HG03354 (cell line): ENCODE measurements at regions not wholly inside any gene's neighbourhood (a gene's known extent, or its start where the extent isn't known, plus 50 kb on each side); places are given as distances from the start of the nearest gene placed in this dataset.
A peak's percentile ranks its signal among the peaks of the same experiment; 100 is the strongest.
"Not testable (repeated sequence)": the region's sequence is repeated elsewhere in the genome, so short reads cannot be mapped to it uniquely, and the experiment has no call there.

Experiments
- ATAC-seq: cut with Tn5 transposase; IDR thresholded peaks from one replicate; pipeline ENCODE4 v1.9.1; 2021; ENCODE audit warnings: mild to moderate bottlenecking; ENCODE audit not compliant: unreplicated experiment, poor library complexity, severe bottlenecking

DNA sequence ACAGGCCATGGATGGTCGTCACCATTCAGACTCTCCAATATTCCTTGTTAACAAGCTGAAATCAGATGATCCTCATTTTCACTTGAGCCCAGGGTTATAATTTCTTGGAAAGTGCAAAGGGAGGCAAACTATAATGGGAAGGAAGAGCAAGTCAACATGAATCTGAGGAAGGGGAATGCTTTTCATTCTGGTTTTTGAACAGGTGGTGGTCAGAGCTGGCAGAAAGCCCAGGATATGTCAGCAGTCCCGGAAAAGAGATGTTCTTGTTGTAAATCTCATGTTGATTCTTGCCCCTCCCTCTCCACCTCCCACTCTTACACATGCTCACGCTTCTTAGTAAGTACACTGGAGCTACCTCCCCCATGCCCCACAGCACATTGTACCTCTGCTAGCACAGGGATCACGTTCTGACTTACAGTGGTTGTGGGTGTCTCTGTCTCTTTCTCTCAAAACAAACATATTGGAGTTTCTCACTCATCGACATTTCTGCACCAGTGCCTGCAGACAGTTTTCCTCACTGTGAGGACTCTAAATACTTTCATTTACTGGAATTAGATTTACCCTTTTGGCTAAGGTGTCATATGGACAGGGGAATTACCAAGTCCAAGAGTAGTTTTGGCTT lies 77.6 kb downstream of the XCL2 start:
- peak; percentile 56 for ATAC-seq

DNA sequence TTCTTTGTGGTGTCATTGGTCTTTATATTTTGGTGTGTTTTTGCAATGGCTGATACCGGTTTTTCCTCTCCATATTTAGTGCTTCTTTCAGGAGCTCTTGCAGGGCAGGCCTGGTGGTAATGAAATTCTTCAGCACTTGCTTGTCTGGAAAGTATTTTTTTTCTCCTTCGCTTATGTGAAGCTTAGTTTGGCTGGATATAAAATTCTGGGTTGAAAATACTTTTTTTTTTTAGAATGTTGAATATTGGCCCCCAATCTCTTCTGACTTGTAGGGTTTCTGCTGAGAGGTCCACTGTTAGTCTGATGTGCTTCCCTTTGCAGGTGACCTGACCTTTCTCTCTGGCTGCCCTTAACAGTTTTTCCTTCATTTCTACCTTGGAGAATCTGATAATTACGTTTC lies 82.7 kb downstream of the XCL2 start:
- ATAC-seq: not testable (repeated sequence)

DNA sequence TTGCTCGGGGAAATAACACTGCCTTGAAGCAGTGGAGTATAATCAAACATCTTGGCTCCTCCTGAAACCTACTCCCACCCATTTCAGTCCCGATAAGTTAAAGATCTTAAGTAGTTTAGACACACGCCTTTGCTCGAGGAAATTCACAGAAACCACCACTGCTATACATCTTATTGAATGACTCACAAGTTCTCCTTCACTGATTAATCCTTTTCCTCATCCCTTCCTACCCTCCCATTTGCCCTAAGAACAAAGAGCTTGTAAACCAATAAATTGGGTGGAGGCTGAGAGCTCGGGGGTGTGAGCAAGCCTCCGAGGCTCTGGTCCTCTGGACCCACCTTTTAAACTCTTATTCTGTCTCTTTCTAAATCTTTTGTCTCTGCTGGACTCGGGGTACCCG lies 86.5 kb downstream of the XCL2 start:
- ATAC-seq: not testable (repeated sequence)

DNA sequence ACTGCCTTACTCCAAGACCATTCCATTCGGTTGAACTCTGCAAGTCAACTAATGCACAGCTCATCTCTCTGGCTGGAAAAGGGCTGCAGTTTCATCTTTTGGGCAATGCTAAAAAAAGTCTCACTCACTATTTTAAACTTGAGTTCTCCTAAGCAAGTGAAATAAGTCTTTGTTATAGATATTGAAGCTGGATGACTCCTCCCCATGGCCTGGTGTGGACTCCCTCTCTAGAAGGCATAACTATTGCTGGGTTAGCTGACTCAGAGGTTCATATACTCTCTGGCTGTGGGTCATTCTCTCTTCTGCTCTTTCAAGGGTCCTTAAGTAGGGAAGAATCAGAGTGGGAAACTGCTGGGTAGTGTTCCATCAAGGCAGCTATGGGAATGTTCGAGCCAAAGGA lies 88.0 kb downstream of the XCL2 start:
- ATAC-seq: no peak

DNA sequence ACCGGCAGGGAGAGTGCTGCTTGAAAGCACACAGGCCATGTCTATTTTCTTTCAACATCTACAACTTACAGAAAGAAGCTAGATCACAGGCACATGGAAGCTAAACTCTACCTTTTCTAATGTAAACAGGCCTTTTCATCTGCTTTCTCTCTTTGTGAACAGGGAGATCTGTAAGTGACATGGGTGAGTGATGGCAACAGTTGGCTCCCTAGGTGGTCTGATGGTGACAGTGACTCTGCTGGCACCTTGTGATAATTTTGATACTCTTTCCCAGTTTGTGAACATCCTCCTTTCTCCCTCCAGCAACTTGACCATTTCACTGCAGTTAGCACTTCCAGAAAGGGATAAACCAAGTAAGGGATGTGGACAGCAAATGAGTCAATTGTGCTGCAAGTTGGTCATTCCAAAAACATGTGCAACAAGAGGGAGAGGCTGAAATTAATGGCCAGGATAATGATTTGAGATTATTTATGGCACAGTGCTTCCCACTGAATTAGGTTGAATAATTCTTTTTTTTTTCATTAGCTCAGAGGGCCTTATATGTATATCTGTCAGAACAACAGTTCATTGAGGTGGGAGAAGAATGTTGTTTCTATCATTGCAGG lies 89.5 kb downstream of the XCL2 start:
- no peak for ATAC-seq

DNA sequence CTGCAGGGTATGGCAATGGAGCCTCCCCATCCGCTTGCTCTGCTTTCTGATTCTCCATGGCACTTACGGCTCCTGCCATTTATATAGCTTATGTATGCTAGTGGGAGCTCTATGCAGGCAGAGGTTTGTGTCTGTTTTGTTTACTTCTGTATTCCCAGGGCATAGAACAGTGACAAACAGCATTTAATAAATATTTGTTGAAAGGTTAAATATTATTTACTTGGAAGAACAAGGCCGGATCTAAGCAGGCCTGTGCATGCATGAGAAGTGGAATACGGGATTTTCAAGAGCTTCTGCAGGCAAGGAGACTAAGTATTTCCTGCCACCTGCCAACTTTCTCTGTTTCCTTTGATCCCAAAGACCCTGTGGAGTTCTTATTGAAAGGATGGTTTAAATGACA lies 90.7 kb downstream of the XCL2 start:
- ATAC-seq: no peak

DNA sequence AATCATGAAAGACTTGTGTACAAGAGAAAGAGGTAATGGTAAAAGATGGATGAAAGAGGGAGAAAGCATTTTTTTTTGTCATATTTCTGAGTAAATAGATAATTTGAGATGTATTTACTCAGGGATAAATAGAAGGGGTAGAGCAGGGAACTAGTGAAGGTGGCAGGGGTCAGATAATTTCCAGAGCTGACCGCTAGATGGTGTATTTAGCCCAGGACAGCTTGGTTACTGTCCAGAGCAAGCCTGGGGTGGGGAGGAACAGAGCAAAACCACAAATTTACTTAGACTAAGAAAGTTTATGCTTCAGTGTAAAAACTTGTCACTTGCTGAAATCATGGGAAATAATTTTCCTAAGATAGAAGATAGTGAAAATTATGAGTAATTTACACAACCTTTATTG lies 91.5 kb downstream of the XCL2 start:
- ATAC-seq: no peak

DNA sequence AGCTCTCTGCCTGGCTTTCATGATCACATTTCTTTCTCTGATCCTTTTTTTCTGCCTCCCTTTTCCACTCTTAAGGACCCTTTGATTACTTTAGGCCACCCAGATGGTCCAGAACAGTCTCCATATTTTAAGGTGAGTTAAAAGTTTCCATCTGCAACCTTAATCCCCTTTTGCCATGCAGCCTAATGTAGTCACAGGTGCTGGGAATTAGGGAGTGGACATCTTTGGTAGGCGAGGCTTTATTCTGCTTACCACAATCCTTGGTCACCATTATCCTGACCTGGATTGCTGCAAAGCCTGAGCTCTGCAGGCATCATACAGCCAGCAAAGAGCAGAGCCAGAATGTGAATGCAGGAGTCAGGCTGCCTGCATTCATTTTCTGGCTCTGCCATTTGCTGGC lies 95.9 kb downstream of the XCL2 start:
- no peak for ATAC-seq

DNA sequence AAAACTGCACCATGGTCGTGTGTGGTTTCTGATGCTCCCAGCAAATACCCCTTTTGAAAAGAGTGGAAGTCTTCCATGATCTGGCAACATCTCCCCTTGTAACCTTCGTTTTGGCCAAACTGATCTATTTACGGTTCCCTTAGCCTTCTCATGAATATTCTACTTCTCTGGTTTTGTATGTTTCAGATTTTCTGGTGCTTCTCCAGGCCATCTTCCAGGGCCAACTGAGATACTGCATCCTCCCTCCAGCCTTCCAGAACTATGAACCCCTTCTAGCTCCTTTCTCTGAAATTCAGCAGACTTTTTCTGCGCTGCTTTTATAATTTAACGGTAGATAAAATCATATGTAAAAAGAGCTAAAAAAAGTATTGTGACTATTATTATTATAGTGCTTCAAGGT lies 97.7 kb downstream of the XCL2 start:
- ATAC-seq: no peak

DNA sequence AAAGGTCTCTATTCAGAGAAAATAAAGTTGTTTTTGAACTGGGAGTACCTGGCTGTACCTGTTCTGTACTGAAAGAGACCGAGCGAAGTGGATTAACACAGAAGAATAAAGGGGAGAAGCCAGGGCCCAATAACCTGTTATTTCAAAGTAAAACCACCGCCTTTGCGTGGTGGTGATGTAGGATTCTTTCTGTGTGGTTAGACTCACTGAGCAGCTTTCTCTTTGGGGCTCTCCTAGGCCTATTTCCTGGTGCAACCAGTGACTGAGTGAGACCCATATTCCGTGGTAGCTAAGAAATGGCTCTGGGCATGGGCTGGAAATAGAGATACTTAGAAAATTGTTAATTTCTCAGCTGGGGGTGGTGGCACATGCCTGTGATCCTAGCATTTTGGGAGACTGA lies 99.9 kb downstream of the XCL2 start:
- no peak for ATAC-seq

DNA sequence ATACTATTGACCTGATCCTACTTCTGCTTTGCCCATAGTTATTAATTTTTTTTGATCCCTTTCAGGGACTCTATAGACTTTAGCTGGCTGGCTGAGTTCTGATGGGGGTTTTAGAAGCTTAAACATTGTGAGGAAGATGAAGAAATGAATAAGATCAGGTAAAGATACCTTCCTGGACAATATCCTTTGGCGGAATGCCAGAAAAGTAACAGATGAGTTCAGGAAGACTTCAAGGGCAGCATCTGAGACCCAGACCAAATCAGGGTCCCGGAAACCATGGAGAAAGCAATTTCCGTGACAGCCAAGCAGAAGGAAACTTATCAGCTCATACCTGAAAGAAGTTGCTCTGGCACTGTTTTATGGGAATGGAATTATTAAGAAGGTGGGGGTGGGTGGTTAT lies 100.4 kb downstream of the XCL2 start:
- no peak for ATAC-seq

DNA sequence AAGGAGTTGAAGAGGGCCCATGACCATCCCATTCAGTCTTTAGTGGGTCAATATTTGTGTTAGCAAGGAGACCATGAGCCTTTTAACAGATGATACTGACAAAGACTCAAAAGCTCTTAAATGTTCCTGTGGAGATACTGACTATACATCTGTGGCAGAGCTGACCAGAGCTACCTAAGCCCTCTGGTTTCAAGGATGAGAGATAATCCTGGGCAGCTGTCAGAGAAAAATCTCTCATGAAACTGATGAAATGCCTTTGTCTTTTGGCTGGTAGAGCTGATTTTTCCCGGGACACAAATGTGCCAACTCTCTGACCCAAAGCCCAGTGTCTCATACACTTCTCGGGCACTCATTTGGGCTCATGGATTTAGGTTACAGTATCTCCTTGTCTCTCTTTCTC lies 100.9 kb downstream of the XCL2 start:
- no peak for ATAC-seq

DNA sequence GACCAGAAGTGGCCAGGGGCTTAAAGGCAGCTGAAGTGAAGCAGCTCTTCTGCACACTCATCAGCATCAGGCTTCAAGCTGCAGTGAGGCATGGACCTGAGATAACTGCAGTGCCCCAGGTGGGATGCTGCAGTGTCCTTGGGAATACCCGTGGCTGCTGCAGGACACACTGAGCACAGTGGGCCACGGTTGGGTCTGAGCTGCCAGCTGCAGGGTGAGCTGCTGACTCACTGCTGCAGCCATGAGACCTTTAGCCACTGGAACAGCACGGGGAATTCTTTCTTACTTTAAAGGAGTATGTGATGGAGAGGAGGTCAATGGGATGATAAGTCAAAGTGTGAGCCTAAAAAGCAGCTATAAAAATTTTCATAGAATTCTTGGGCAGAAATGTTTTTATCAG lies 102.1 kb downstream of the XCL2 start:
- no peak for ATAC-seq

DNA sequence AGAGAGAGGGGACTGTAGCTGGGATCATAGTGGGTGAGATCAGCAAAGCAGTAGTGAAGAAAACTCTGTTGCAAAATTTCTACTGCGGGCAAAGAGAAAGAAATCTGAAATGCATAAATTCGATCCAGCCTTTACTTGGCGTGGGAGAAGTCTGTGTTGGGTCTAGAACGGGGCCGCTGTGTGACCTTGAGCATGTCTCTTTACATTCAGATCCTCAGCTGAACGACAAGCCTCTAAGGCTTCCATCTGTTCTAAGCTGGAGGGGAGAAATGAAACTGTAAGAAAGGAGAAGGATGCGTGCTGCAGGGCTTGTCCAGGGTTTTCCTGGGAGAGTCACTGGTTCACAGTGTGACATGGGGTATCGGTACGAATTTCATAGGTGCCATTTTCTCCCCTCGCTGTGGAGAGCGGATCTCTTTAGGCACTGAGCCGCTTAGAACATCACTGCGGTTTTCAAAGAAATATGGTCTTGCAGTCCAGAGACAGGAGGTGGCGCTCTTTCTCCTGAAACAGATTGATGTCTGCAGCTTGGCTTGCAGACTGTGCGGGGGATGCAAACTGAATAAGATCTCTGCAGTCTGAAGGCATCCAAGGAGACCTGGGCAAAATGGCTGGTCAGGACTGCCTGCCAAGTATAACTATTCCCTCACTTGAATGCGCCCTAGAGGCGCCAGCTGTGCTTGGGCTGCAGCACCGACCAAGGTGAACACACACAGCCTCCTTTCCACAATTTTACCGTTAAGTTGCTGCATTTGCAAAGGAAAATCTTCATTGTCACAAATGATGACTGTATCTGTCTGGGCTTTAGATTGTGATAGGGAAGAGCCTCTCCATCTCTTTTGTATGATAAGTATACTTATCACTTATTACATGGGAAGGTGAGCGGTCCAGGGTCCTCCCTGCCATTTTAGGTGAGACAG lies 104.1 kb downstream of the XCL2 start:
- peak; percentile 96 for ATAC-seq

DNA sequence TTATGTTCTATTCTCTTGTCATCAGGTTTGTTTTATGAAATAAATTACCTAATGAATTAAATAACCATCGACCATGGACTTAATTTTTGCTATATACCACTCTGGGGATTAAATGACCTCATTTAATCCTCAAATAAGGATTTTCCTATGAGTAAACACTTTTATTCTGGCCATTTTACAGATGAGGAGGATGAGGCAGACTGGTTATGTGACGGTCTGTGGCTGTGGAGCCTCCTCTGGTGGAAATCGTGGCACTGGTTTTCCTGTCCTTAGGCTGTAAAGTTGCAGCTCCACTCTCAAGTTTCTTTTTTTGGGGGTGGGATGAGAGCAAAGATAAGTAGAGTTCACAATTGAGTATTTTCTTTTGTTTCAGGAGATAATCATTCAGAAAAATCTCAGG lies 105.2 kb downstream of the XCL2 start:
- no peak for ATAC-seq

DNA sequence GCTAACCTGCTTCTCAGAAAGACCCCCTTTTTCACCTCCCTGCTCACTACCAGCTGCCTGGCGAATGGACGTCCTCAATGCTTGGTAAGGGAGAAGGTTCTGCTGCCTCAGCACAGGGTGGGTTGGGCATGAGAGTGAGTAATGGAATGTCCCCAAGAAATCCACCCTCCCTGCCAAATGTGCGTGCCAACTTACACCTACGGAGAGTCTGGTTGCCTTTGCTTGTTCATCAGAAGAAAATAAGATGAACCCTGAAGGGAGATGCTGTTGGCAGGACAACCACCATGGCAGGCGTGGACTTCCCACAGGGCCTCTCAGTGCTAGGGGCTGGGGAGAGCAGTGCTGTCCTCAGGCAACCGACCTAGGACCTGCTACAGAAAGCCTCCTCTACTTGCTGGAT lies 106.0 kb downstream of the XCL2 start:
- no peak for ATAC-seq

DNA sequence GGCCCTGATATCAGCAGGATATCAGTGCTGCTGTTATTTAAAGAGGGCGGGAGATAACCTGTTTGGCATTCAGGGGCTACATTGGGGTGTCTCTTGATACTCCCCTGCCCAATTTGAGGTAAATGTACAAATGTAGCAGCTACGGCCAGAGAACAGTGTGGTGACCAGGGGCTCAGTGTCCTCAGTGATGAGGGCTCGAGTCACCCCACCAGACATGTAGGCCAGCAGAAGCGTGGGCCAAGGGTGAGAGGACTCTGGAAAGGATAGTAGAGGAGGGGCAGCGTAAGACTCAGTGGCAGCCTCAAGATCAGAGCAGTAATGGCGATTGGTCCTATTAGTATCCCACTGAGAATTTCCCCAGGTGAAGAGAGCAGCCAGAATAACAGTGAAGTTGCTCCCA lies 108.4 kb downstream of the XCL2 start:
- ATAC-seq: no peak

DNA sequence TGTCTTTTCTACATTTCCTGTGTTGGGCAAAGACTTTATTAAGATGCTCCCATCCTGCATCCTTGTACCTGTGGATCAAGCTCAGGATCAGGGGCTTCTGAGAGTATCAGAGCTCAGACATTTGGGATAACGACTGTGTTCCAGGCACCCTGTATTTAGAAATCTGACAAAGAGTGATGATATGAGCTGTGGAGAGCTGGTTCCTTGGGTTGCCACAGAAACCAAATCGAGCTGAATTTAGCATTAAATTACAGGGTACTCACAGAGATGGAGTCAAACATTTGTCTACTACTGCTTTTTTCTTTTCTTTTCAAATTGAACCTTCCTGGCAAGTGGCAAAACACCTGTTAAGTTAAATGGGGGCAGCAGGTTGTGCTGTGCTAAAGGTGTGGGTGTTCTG lies 110.6 kb downstream of the XCL2 start:
- ATAC-seq: no peak

DNA sequence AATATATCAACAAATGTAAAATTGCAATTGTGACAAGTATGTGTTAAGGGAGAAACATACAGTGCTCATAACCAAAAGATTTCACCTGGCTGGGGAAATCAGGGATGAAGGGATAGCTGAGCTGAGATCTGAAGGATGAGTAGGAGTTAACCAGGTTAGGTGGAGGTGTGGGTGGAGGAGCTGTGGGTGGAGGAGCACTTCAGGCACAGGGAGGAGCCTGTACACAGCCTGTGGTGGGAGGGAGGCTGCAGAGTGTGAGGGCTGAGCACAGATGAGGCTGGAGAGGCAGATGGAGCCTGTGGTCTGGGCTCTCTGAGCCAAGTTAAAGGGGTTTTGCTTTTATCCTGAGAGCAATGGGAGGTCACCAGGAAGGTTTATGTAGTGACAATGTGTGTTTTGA lies 111.9 kb downstream of the XCL2 start:
- ATAC-seq: no peak

DNA sequence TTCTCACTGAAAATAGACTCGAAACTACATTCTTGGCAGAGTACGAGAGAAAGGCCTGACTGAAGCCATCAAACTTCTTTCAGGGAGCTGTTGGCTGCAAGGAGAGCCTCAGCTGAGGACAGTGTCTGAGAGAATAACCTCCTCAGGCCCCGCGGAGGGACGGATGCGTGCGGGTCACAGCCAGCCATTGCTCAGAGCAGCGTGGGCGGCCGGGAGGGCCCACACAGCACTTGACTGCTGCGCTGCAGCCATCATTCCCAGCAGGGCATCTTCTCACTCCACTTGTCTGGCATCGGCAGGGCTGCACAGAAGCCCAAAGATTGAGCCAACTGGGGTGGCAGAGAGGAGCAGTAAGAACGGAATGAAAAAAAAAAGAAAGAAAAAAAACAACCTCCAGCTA lies 113.5 kb downstream of the XCL2 start:
- ATAC-seq: no peak

DNA sequence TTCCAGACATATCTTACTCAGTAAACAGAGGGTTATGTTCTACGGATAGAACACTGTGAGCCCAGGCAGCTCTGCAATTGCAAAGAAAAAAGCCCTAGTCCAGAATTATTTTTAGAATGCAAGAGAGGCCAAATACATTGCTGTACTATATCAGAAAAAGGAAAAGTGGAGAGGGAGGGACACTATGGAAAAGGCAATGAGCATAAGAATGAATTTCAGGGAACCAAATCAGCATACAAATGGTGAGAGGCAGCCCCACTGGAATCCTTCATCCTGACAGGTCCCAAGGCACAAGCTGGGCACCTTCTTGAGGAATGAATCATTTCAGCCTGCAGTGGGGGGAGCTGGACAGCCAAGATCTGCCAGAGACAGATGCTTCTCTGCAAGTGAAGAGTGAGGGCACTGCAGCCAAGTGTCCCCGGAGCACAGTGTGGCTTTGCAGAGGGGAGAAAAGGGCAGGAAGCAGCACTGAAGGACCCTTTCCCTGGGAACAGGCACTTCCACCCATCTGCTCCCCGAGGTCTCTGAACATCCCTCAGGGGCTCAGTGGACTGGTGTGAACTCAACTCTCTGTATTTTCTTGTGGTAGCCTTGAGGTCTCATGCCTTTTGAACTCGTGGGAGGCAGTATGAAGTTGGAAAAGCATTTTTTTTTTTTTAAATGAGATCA lies 115.6 kb downstream of the XCL2 start:
- no peak for ATAC-seq
